ENCODE measurements at regions not wholly inside any gene's neighbourhood (a gene's known extent, or its start where the extent isn't known, plus 50 kb on each side); places are given as distances from the start of the nearest gene placed in this dataset.

GRCh38 chr11:60647087-60647486 is 52.3 kb upstream of the MS4A8 start:
- DNase-seq (ENCODE audit: extremely low spot score) = no peak
- TF ChIP-seq CTCF (IDR thresholded peaks at IDR 0.05; ENCODE audit: control extremely low read depth, extremely low read depth, low read depth, missing control alignments) = no peak
- ChIA-PET CTCF (interaction anchor here (1.6 to 1.8 kb wide), 2 partner anchors 13 to 15 kb away, joined by 4 to 7 read pairs; no protein-coding TSS in a partner anchor), POLR2A (no interaction called here)
